GM12865 (cell line): ENCODE measurements at regions not wholly inside any gene's neighbourhood (a gene's known extent, or its start where the extent isn't known, plus 50 kb on each side); places are given as distances from the start of the nearest gene placed in this dataset.

ENCODE experiments used
- DNase-seq: peaks from one replicate; pipeline ENCODE4 v3.0.0; 2010; ENCODE audit warnings: low read depth
- H3K4me3 ChIP-seq: 2 replicates; pipeline ENCODE4 v1.5.1; 2011; ENCODE audit warnings: mild to moderate bottlenecking, low read depth, low read length, control low read depth
- CTCF ChIP-seq: IDR thresholded peaks from 2 replicates; pipeline ENCODE4 v1.5.1; 2011; ENCODE audit warnings: low read length, control low read depth, low read depth, inconsistent platforms; ENCODE audit not compliant: insufficient read depth; ENCODE audit errors: missing control alignments

GRCh38 chr10:10873289-10873688, 144.4 kb upstream of the CELF2 start:
- H3K4me3 ChIP-seq: no peak overlapping the region
- no peak for TF ChIP-seq CTCF
- no peak for DNase-seq

- DNase-seq: no peak
- no peak for TF ChIP-seq CTCF
- H3K4me3 ChIP-seq: no peak overlapping the region
Measured at GRCh38 chr10:10873915-10874314, 143.8 kb upstream of the CELF2 start.

GRCh38 chr10:10878963-10879362, 138.7 kb upstream of the CELF2 start:
- no peak overlapping the region for H3K4me3 ChIP-seq
- DNase-seq: no peak
- TF ChIP-seq CTCF: no peak

- no peak overlapping the region for H3K4me3 ChIP-seq
- no peak for DNase-seq
- no peak for TF ChIP-seq CTCF
Measured at GRCh38 chr10:10881117-10881813, 136.4 kb upstream of the CELF2 start.

- no peak for TF ChIP-seq CTCF
- no peak for DNase-seq
- H3K4me3 ChIP-seq: no peak overlapping the region
Measured at GRCh38 chr10:10883737-10884136, 133.9 kb upstream of the CELF2 start.

GRCh38 chr10:10886861-10887531, 130.7 kb upstream of the CELF2 start:
- no peak for DNase-seq
- no peak for TF ChIP-seq CTCF
- H3K4me3 ChIP-seq: no peak overlapping the region
